Lower leg skin (tissue), 4 donors: ENCODE measurements at regions not wholly inside any gene's neighbourhood (a gene's known extent, or its start where the extent isn't known, plus 50 kb on each side); places are given as distances from the start of the nearest gene placed in this dataset.

Experiments used
- DNase-seq, 2 donors: peaks; one replicate each; pipeline ENCODE4 v3.0.0-alpha.2; 2019; ENCODE audit warnings: low spot score in 2 of 2
- H3K4me3 ChIP-seq: fragments of 200-600 bp; sonication (generic); 2 replicates; pipeline ENCODE4 v1.5.1; 2017; ENCODE audit warnings: mild to moderate bottlenecking, low read depth; ENCODE audit not compliant: poor library complexity, severe bottlenecking
- CTCF ChIP-seq, 3 donors: fragments of 450-650 bp; IDR thresholded peaks; one replicate each; pipeline ENCODE4 v1.5.1; 2016; ENCODE audit warnings: antibody characterized with exemption in 3 of 3, mild to moderate bottlenecking in 3 of 3, moderate library complexity in 2 of 3
- POLR2A ChIP-seq, 2 donors: fragments of 450-650 bp; IDR thresholded peaks; one replicate each; pipeline ENCODE4 v1.6.1; 2016 to 2017; ENCODE audit warnings: antibody characterized with exemption in 2 of 2, mild to moderate bottlenecking in 1 of 2, moderate library complexity in 1 of 2
- WGBS, 2 donors: methylation state at CpG; one replicate each; pipeline ENCODE4 v1.1.5; 2018; 5-methylcytosine and 5-hydroxymethylcytosine counted together
- intact Hi-C: fragments of 100-400 bp; cut with DNase I; formaldehyde crosslinking; loops from one replicate; pipeline ENCODE4 v1.15.0; 2023; ENCODE audit warnings: low total_unique reads

GRCh38 chr10:21238044-21238443 is 287.4 kb downstream of the SKIDA1 start:
- no peak for DNase-seq
- 90 to 93% methylated on average over 5 of the region's 5 CpGs for WGBS, 2 donors
- no peak overlapping the region for H3K4me3 ChIP-seq
- intact Hi-C loops, result no loop called here
- no peak for TF ChIP-seq POLR2A (IDR thresholded peaks at IDR 0.05)
- TF ChIP-seq CTCF (IDR thresholded peaks at IDR 0.05), result no peak

GRCh38 chr10:21234761-21235160 is 290.7 kb downstream of the SKIDA1 start:
- no peak for TF ChIP-seq CTCF (IDR thresholded peaks at IDR 0.05)
- no peak for TF ChIP-seq POLR2A (IDR thresholded peaks at IDR 0.05)
- 90 to 94% methylated on average over 6 of the region's 6 CpGs for WGBS, 2 donors
- intact Hi-C loops, result no loop called here
- DNase-seq, result no peak
- no peak overlapping the region for H3K4me3 ChIP-seq

- no peak for DNase-seq
- H3K4me3 ChIP-seq, result no peak overlapping the region
- intact Hi-C loops, result no loop called here
- no peak for TF ChIP-seq CTCF (IDR thresholded peaks at IDR 0.05)
- TF ChIP-seq POLR2A (IDR thresholded peaks at IDR 0.05), result no peak
Observed at GRCh38 chr10:21230219-21230618, 295.3 kb downstream of the SKIDA1 start.

- DNase-seq, result no peak
- intact Hi-C loops, result no loop called here
- no peak overlapping the region for H3K4me3 ChIP-seq
- WGBS, 2 donors, result 96% methylated on average over 10 of the region's 10 CpGs
- no peak for TF ChIP-seq CTCF (IDR thresholded peaks at IDR 0.05)
- TF ChIP-seq POLR2A (IDR thresholded peaks at IDR 0.05), result no peak
Observed at GRCh38 chr10:21217748-21218367, 307.6 kb downstream of the SKIDA1 start.

- no peak for DNase-seq
- 58 to 60% methylated on average over 3 of the region's 3 CpGs for WGBS, 2 donors
Observed at GRCh38 chr10:21217107-21217506, 308.4 kb downstream of the SKIDA1 start.

More at GRCh38 chr10:21217107-21217506, 308.4 kb downstream of the SKIDA1 start:
- intact Hi-C loops, result no loop called here
- TF ChIP-seq POLR2A (IDR thresholded peaks at IDR 0.05) (no peak), CTCF (IDR thresholded peaks at IDR 0.05) (no peak)
- H3K4me3 ChIP-seq, result no peak overlapping the region
